ENCODE measurements at regions not wholly inside any gene's neighbourhood (a gene's known extent, or its start where the extent isn't known, plus 50 kb on each side); places are given as distances from the start of the nearest gene placed in this dataset.
"Not testable (repeated sequence)": the region's sequence is repeated elsewhere in the genome, so short reads cannot be mapped to it uniquely, and the experiment has no call there.

- no peak overlapping the region for H3K4me3 ChIP-seq (ENCODE audit: low read depth, low read length)
- DNase-seq (ENCODE audit: low read depth): no peak
- TF ChIP-seq MYC (IDR thresholded peaks at IDR 0.05; ENCODE audit: low read depth, low read length) (no peak), POLR2A (IDR thresholded peaks at IDR 0.05; ENCODE audit: extremely low read depth, insufficient read length) (no peak), CTCF (IDR thresholded peaks at IDR 0.05; ENCODE audit: low read depth, low read length) (no peak), MAX (IDR thresholded peaks at IDR 0.05; ENCODE audit: low read depth, low read length) (no peak)
Observed at GRCh38 chr6:169921217-169921616, 169.8 kb downstream of the ERMARD start.

GRCh38 chr6:169920359-169921020, 169.1 kb downstream of the ERMARD start:
- no peak for DNase-seq (ENCODE audit: low read depth)
- TF ChIP-seq POLR2A (IDR thresholded peaks at IDR 0.05; ENCODE audit: extremely low read depth, insufficient read length): no peak
- 0 out of 2 replicates have a peak, but pooled peaks have one; percentile 51 for TF ChIP-seq MAX (IDR thresholded peaks at IDR 0.05; ENCODE audit: low read depth, low read length)
- H3K4me3 ChIP-seq (ENCODE audit: low read depth, low read length): no peak overlapping the region

- H3K4me3 ChIP-seq (ENCODE audit: low read depth, low read length): no peak overlapping the region
- no peak for TF ChIP-seq POLR2A (IDR thresholded peaks at IDR 0.05; ENCODE audit: extremely low read depth, insufficient read length)
- no peak for DNase-seq (ENCODE audit: low read depth)
Observed at GRCh38 chr6:169918954-169919549, 167.6 kb downstream of the ERMARD start.

- TF ChIP-seq POLR2A (IDR thresholded peaks at IDR 0.05; ENCODE audit: extremely low read depth, insufficient read length) (no peak), MAX (IDR thresholded peaks at IDR 0.05; ENCODE audit: low read depth, low read length) (0 out of 2 replicates have a peak, but pooled peaks have one; percentile 27)
- DNase-seq (ENCODE audit: low read depth): no peak
- H3K4me3 ChIP-seq (ENCODE audit: low read depth, low read length): no peak overlapping the region
Observed at GRCh38 chr6:169918239-169918953, 167.0 kb downstream of the ERMARD start.

GRCh38 chr6:169917153-169917552, 165.7 kb downstream of the ERMARD start:
- no peak overlapping the region for H3K4me3 ChIP-seq (ENCODE audit: low read depth, low read length)
- no peak for TF ChIP-seq CTCF (IDR thresholded peaks at IDR 0.05; ENCODE audit: low read depth, low read length)
- peak; percentile 51 for TF ChIP-seq MAX (IDR thresholded peaks at IDR 0.05; ENCODE audit: low read depth, low read length)
- TF ChIP-seq POLR2A (IDR thresholded peaks at IDR 0.05; ENCODE audit: extremely low read depth, insufficient read length): no peak
- TF ChIP-seq MYC (IDR thresholded peaks at IDR 0.05; ENCODE audit: low read depth, low read length): no peak
- DNase-seq (ENCODE audit: low read depth): no peak

GRCh38 chr6:169915769-169916550, 164.5 kb downstream of the ERMARD start:
- no peak for DNase-seq (ENCODE audit: low read depth)
- H3K4me3 ChIP-seq (ENCODE audit: low read depth, low read length): no peak overlapping the region
- TF ChIP-seq MYC (IDR thresholded peaks at IDR 0.05; ENCODE audit: low read depth, low read length): no peak
- no peak for TF ChIP-seq MAX (IDR thresholded peaks at IDR 0.05; ENCODE audit: low read depth, low read length)
- no peak for TF ChIP-seq CTCF (IDR thresholded peaks at IDR 0.05; ENCODE audit: low read depth, low read length)
- TF ChIP-seq POLR2A (IDR thresholded peaks at IDR 0.05; ENCODE audit: extremely low read depth, insufficient read length): no peak

GRCh38 chr6:169913745-169914144, 162.3 kb downstream of the ERMARD start:
- H3K4me3 ChIP-seq (ENCODE audit: low read depth, low read length): not testable (repeated sequence)
- DNase-seq (ENCODE audit: low read depth): peak; percentile 34
